ENCODE measurements at regions not wholly inside any gene's neighbourhood (a gene's known extent, or its start where the extent isn't known, plus 50 kb on each side); places are given as distances from the start of the nearest gene placed in this dataset.

GRCh38 chr12:98228683-98229539, 286.5 kb upstream of the TMPO start (continued):
- TF ChIP-seq ZNF592 (IDR thresholded peaks at IDR 0.05), result no peak
- TF ChIP-seq CUX1 (IDR thresholded peaks at IDR 0.05; ENCODE audit: insufficient replicate concordance, low read depth, low read length), result no peak
- no peak for TF ChIP-seq ESRRA (IDR thresholded peaks at IDR 0.05; ENCODE audit: low read length)
- no peak for TF ChIP-seq BCL3 (IDR thresholded peaks at IDR 0.05; ENCODE audit: borderline replicate concordance, insufficient read depth, low read depth, low read length, poor library complexity, severe bottlenecking)
- TF ChIP-seq IRF4 (IDR thresholded peaks at IDR 0.05; ENCODE audit: low read depth, low read length), result no peak
- TF ChIP-seq IRF3 (IDR thresholded peaks at IDR 0.05), result no peak
- no peak for TF ChIP-seq ZNF687 (IDR thresholded peaks at IDR 0.05)
- peak; percentile 79 for TF ChIP-seq IKZF1 (conservative IDR thresholded peaks at IDR 0.05)
- no peak for TF ChIP-seq PBX3 (IDR thresholded peaks at IDR 0.05; ENCODE audit: insufficient replicate concordance, low read depth, low read length)
